ENCODE measurements at regions not wholly inside any gene's neighbourhood (a gene's known extent, or its start where the extent isn't known, plus 50 kb on each side); places are given as distances from the start of the nearest gene placed in this dataset.

GRCh38 chr7:21030237-21030871, 243.7 kb upstream of the SP8 start:
- no peak for DNase-seq

DNA sequence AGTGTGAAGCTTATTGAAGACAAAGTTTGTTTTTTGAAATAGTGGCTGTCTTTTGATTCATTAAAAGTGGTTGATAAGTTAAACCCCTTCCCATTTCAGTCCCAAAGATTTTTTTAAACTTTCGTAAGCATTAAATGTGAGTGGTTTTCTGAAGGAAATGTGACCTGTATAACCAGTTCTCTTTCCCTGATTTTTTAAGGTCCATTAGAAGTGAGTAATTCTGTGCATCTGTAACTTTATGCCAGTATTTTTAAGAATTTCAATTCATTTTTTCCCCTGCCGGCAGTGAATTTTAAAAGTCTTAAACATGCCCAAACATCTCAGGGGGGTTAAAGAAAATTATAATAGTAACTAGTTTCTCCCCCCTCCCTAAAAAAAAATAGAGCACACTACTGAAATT, 254.6 kb upstream of the SP8 start:
- DNase-seq: no peak

GRCh38 chr7:21041666-21042065, 255.0 kb upstream of the SP8 start:
- DNase-seq: no peak

DNA sequence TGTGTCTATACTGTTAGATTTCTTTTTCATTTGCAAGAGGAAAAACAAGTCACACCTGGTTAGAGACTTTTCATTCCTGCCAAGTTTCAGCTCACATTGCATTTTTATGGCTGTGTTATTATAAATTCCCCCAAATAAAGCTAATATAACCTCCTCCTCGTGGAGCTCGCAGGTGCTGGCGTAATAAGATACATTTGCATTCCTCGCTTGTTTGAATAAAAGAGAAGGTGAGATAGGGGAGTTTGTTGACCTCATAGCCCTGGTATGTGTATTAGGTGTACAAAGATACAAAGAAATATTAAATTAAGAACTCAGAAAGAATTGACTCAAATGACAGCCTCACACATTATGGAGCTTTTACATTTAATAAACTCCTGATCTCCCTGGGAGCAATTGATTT, 257.7 kb upstream of the SP8 start:
- DNase-seq: no peak

- no peak for DNase-seq
Measured at GRCh38 chr7:21044913-21045568, 258.4 kb upstream of the SP8 start.

- DNase-seq: no peak
Measured at GRCh38 chr7:21051865-21052264, 265.2 kb upstream of the SP8 start.

- no peak for DNase-seq
Measured at GRCh38 chr7:21054427-21055112, 267.9 kb upstream of the SP8 start.

DNA sequence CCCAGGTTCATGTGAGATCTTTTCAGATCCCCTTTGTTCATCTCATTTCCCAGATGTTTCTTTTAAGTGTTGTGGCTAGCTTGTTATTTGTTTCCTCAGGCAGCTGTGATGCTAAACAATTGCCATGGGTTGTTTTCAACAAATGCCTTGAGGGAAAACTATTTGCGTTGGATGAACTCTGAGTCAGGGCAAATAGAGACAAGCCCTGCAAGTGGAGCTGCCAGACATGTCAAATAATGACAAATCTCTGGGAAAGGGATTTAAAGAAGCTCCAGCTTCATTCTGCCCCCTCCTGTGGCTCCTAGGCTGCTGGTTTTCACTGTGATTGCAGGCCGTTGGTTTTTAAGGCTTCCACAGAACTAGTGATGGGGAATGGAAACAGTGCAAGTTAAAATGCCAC, 272.4 kb upstream of the SP8 start:
- no peak for DNase-seq

DNA sequence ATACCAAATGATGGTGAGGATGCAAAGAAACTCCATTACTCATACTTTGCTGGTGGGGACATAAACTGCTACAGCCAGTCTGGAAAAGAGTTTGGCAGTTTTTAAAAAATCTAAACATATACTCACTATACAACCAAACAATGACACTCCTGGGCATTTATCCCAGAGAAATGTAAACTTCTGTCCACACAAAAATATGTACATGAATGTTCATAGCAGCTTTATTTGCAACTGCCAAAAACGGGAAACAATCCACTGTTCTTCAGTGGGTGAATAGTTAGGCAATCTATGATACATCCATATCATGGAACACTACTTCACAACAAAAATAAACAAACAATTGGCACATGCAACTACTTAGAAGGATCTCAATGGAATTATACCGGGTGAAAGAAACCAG, 276.4 kb upstream of the SP8 start:
- DNase-seq: no peak

DNA sequence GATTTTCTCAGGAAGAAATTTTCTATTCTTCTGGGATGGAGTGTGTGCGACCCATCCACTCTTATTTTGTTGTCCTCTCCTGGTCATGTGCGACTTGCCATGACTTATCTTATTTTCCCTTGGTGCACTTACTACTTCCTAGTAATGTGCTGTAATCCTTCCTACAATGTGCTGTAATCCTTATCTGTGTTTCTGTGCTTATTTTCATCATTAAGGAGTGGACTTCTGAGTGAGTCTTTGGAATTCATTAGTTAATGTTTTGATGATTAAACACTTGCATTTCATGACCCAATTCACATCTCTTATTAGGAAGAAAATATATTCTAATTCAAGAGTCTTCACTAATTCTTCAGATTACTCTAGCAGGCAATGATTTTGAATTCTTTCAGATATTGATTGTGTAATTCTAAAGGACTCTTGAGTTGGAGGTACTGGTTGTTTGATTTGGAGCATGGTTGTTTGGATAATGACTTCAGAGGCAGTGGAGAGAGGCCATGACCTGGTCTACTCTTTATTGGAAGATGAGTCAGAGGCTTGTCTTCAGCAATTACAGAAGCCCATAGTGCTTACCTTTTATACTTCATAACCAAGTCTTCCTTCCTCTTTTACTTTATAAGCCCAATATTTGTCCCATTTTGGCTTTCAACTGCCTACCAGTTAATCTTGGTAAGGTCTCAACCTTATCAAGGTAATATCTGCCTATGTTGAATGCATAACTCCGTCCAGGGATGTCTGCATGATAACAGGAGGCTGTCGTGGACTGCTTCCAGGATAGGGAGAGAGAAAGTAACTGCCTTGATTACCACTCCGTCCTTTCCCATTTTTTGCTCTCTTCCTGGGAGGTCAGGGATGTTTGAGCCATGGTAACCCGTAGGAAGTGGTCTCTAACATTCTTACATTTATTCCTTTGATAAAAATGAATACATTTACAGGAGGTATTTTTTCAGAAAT, 278.3 kb upstream of the SP8 start:
- DNase-seq: no peak

- no peak for DNase-seq
Measured at GRCh38 chr7:21066221-21066620, 279.5 kb upstream of the SP8 start.

- DNase-seq: no peak
Measured at GRCh38 chr7:21067216-21067615, 280.5 kb upstream of the SP8 start.

DNA sequence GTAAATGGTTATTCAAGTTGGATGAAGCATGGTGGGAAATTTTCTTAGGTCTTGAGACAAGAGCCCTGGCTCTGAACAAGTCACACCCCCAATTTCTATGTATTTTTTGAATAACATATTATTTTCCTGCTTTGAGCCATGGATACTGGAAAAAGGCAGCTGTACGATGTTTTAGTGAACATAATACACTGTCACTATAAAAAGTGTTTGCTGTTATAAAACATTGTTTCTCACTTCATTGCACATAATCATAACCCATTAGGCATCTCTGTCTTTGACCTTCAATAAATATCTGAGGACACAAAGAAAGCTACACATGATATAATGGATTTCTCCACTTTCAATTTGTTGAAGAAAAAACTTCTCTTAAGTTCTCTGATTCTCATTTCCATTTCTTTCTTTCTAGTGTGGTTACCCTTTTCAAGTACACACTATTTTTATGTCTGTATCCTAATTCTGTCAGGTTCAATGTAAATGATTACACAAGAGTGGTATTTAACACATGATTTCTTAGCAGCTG, 283.9 kb upstream of the SP8 start:
- DNase-seq: no peak

DNA sequence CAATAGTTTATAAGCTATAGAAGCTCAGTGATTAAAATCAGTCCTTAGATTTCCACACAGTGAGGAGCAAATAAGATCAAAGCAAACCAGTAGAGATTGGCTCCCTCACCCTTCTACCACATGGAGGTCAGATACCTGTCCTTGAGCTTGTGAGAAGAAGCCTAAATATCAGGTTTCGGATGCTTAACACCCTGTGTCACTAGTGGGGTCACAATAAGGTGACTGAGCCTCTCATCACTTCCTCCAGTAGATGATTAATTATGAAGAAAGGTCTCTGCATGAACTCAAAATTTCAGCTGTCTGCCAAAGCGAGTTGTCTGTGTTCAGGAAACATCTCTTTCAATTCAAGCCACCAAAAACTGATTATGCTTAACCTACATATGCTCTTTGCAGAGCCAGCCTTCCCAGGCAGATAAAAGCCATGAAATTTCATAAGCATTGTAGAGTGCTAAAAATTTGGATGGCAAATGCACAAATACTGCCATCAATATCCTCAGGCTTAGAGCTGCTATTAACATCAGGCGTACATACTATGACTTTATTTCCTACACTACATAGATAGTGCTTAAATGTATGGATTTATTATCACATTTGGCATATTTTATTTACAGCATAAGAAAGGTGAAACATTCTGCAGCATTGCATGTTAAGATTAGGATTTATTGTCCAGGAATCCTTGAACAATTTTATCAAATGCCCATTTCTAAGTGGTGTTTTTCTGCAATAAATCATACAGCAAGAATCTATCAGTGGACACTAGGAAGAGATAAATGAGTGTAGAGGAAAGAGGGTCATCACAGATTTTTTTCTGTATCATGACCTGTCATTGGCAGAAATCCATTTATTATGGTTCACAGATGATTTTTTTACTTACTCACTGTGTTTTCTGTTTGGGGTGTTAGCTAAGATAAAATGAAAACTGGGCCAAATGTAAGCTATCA, 285.1 kb upstream of the SP8 start:
- DNase-seq: no peak

GRCh38 chr7:21076054-21076453, 289.4 kb upstream of the SP8 start:
- DNase-seq: peak; percentile 35

GRCh38 chr7:21076574-21076973, 289.9 kb upstream of the SP8 start:
- peak; percentile 32 for DNase-seq

DNA sequence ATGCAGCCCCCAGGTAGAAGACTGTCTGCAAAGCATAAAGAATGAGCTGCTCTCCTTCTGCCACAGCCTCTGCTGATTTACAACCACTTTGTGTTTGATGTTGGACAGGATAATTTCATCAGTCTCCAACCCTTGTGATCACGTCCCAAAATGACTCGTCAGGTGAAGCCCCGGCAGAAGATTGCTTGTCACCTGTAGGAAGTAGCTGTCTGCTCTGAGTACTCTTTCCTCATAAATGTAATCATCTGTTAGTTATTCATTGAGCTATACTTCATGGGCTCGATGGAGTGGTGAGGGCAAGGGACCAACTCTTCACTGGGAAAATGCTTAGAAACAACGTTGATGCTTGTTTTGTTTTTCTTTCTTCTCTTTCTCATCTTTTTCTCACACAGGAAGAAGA, 290.9 kb upstream of the SP8 start:
- no peak for DNase-seq

GRCh38 chr7:21084286-21084685, 297.6 kb upstream of the SP8 start:
- DNase-seq: no peak

DNA sequence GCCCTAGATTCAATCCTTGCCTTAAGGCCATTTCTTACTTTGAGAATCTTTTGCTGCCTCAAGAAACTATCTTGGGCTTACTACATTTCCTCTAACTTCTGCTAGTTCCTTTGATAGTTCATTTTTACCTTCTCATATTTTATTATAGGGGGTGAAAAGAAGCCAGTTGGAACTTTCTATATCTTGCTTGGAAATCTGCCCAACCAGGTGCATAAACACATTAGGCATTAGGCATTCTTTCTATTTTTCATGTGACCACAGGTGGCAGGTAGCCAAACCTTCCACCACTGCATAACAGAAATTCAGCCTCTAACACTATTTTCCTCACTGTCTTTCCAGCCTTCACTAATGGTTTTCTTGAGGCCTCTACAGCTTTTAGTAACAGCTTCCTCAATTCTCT, 300.0 kb upstream of the SP8 start:
- peak; percentile 18 for DNase-seq

GRCh38 chr7:21089653-21090052, 303.0 kb upstream of the SP8 start:
- DNase-seq: no peak

Measured in tongue (tissue), 1 donor.